Heart right ventricle (tissue), 16 donors: ENCODE measurements at regions not wholly inside any gene's neighbourhood (a gene's known extent, or its start where the extent isn't known, plus 50 kb on each side); places are given as distances from the start of the nearest gene placed in this dataset.

Experiments used
- ATAC-seq, 8 donors: fragments of 200-7000 bp; cut with Tn5 transposase; one replicate each; pipeline ENCODE4 v1.9.1; 2020; ENCODE audit warnings: mild to moderate bottlenecking in 8 of 8, moderate library complexity in 8 of 8, moderate number of reproducible peaks in 1 of 8
- DNase-seq, 2 donors: peaks; one replicate each; pipeline ENCODE4 v3.0.0-alpha.2; 2020
- H3K27ac ChIP-seq, 10 donors: fragments of 200-600 bp; sonication (generic) in 2 of 10; one replicate each; pipeline versions ENCODE4 v1.5.0 to v1.8.0; 2020 to 2022; ENCODE audit warnings: mild to moderate bottlenecking in 3 of 10
- H3K27me3 ChIP-seq, 7 donors: fragments of 200-600 bp; one replicate each; pipeline ENCODE4 v1.8.0; 2021 to 2022; ENCODE audit warnings: mild to moderate bottlenecking in 2 of 7
- H3K36me3 ChIP-seq, 9 donors: fragments of 200-600 bp; sonication (generic) in 1 of 9; one replicate each; pipeline versions ENCODE4 v1.5.0 to v1.8.0; 2020 to 2022; ENCODE audit warnings: mild to moderate bottlenecking in 2 of 9
- H3K4me1 ChIP-seq, 9 donors: fragments of 200-600 bp; sonication (generic) in 1 of 9; one replicate each; pipeline versions ENCODE4 v1.5.0 to v1.8.0; 2020 to 2022; ENCODE audit warnings: mild to moderate bottlenecking in 4 of 9
- H3K4me3 ChIP-seq, 10 donors: fragments of 200-600 bp; sonication (generic) in 2 of 10; one replicate each; pipeline versions ENCODE4 v1.5.0 to v1.8.0; 2020 to 2022; ENCODE audit warnings: mild to moderate bottlenecking in 7 of 10, moderate library complexity in 2 of 10
- H3K9me3 ChIP-seq, 11 donors: fragments of 200-600 bp in 10 of 11; sonication (generic) in 2 of 11; one replicate each; pipeline versions ENCODE4 v1.5.0 to v1.8.0; 2013 to 2022; ENCODE audit warnings: mild to moderate bottlenecking in 2 of 11, control low read depth in 1 of 11, moderate library complexity in 1 of 11
- WGBS, 2 donors: extraction: QIAGEN DNeasy Blood & Tissue Kit; methylation state at CpG; one replicate each; pipeline ENCODE4 v1.1.7; 2013; ENCODE audit warnings: inconsistent platforms in 1 of 2; 5-methylcytosine and 5-hydroxymethylcytosine counted together
- intact Hi-C, 10 donors: fragments of 100-400 bp; cut with DNase I; formaldehyde crosslinking; loops; one replicate each; pipeline versions ENCODE4 v1.11.1 to v1.14.2; 2022
- TF ChIP-seq, protein P1 (sequence below), 9 donors: fragments of 200-600 bp; sonication (generic) in 2 of 9; IDR thresholded peaks; one replicate each; pipeline versions ENCODE4 v1.5.0 to v1.8.0; 2021 to 2022; ENCODE audit warnings: antibody characterized with exemption in 9 of 9, mild to moderate bottlenecking in 5 of 9, moderate library complexity in 1 of 9
- donor health status: Arrhythmogenic right ventricular cardiomyopathy.
- donor health status: ischemic (EF 13 %, LVEDD 7.1; RV severe dilation, severe dysfunction).
- donor health status: healthy with polysubstance abuse.
- donor health status: DM: no; HTN: yes; CAD: no.
- donor health status: DM: no; HTN: no; CAD: no.
- donor health status: ischemic (EF 25% LVEDD 6.9; RV normal size, moderate dysfunction).
- donor health status: ischemic (EF 25% LVEDD 5.7; RV mildly dilated, moderate dysfunction).
- donor health status: healthy.
- donor health status: DM: yes; HTN: yes; CAD: no.
- donor health status: Ischemic cardiomyopathy.
- donor health status: ischemic (EF 35%, LVEDD 5.7; RV mildly dilated, moderate dysfunction).
- donor health status: nonischemic (EF 11% LVEDD 7.7; RV severe dilation, severe dysfunction).
- donor health status: DM: yes; HTN: yes; CAD: no.
- donor health status: PGD.
- donor health status: ischemic (EF 29% LVEDD 5.4; RV normal size, mild dysfunction).
- donor health status: nonischemic (EF 23%, LVEDD 6.1; RV moderate dilation, normal function).

DNA sequence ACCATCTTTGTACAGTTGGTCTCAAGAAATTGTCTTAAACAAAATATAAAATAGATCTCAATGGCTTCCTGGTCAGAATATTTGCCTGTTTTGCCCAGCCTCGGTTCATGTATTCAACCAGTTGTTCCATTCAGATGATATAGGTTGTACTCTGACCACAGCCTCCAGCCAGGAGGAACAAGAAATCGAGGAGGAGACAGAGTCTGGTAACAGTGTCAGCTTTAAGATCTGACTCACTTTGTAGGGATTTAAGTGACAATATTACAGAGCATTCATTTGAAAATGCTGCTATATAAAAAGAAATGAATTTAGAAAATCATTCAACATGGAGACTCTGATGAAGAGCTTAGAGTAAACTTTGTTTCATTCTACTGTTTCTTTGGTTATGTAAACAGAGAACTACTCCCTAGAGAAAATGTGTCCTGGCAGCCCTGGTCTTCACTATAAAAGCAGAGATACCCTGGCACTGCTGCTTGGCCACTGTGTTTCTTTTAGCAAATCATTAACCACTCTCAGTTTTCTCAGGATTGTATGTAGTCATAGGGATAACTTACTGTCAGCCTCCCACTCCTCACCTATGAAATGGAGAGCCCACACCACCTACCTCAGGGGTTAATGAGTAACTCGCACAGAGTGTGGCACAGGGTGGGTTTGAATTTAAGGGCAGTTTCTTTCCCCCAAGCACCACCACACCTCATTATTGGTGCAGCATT is 53.5 kb downstream of the PAGE2 start:
- Histone ChIP-seq H3K27me3 (peaks cover 0 to 22% (median 0%) of the 10 kb centered on the region in 7 donors), H3K36me3 (peaks cover 0 to 18% (median 0%) of the 10 kb centered on the region in 9 donors), H3K27ac (no peak overlapping the region), H3K4me1 (no peaks in the 10 kb centered on the region), H3K4me3 (no peak overlapping the region), H3K9me3 (no peaks in the 10 kb centered on the region)
- TF ChIP-seq, protein P1, sequence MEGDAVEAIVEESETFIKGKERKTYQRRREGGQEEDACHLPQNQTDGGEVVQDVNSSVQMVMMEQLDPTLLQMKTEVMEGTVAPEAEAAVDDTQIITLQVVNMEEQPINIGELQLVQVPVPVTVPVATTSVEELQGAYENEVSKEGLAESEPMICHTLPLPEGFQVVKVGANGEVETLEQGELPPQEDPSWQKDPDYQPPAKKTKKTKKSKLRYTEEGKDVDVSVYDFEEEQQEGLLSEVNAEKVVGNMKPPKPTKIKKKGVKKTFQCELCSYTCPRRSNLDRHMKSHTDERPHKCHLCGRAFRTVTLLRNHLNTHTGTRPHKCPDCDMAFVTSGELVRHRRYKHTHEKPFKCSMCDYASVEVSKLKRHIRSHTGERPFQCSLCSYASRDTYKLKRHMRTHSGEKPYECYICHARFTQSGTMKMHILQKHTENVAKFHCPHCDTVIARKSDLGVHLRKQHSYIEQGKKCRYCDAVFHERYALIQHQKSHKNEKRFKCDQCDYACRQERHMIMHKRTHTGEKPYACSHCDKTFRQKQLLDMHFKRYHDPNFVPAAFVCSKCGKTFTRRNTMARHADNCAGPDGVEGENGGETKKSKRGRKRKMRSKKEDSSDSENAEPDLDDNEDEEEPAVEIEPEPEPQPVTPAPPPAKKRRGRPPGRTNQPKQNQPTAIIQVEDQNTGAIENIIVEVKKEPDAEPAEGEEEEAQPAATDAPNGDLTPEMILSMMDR (IDR thresholded peaks at IDR 0.05): no peak
- no peak for ATAC-seq
- intact Hi-C loops: no loop called here
- 84 to 90% methylated on average over 3 of the region's 3 CpGs for WGBS, 2 donors
- DNase-seq: no peak

DNA sequence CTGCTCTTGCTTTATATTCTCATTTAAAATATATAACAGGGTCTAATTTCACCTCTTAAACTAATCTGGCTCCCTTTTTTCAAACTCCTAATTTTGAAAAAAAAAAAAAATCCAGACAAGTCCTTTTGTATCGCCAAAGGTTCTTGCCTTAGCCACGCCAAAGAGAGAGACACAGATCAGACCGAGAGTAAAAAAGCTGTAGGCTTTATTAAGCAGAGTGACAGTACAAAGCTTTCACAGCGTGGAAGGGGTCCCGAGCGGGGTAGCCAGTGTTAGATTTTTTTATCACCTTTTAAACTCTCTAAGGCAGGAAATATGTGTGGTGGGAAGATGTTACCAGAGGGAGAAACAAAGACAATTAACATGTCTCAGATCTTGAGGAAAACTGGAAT is 54.1 kb downstream of the PAGE2 start:
- TF ChIP-seq, protein P1 (IDR thresholded peaks at IDR 0.05): no peak
- Histone ChIP-seq H3K27ac (no peak overlapping the region), H3K4me3 (no peak overlapping the region), H3K9me3 (no peaks in the 10 kb centered on the region), H3K27me3 (peaks cover 0 to 22% (median 0%) of the 10 kb centered on the region in 7 donors), H3K4me1 (no peaks in the 10 kb centered on the region), H3K36me3 (peaks cover 0 to 18% (median 0%) of the 10 kb centered on the region in 9 donors)
- 57 to 60% methylated on average over 6 of the region's 6 CpGs for WGBS, 2 donors
- intact Hi-C loops: no loop called here
- DNase-seq: no peak
- ATAC-seq: no peak

DNA sequence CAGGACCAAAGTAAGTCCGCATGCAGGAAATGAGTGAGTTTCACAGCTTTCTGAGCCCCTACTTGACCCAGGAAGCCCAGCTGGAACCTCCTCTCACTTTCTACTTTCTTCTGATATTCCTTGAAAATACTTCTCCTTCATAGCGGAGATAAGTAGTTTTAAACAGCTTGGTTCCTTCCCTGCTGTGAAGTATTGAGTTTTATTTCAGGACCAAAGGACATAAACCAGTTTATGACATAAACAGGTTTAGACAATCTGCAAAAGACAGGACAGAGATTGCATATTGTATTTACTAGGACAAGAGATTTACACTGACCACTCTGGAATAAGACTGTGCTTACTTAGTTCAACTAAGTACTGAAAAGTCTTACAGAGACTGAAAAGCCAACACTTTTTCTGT is 54.8 kb downstream of the PAGE2 start:
- ATAC-seq: no peak
- TF ChIP-seq, protein P1 (IDR thresholded peaks at IDR 0.05): no peak
- H3K27me3 ChIP-seq: peaks cover 0 to 19% (median 0%) of the 10 kb centered on the region in 7 donors
- peaks cover 0 to 6% (median 0%) of the 10 kb centered on the region in 9 donors for H3K4me1 ChIP-seq
- H3K9me3 ChIP-seq: no peaks in the 10 kb centered on the region
- peaks cover 0 to 18% (median 0%) of the 10 kb centered on the region in 9 donors for H3K36me3 ChIP-seq
- WGBS, 2 donors: 47 to 54% methylated on average over 2 of the region's 2 CpGs
- no peak overlapping the region for H3K27ac ChIP-seq
- no peak for DNase-seq
- H3K4me3 ChIP-seq: no peak overlapping the region
- intact Hi-C loops: no loop called here

DNA sequence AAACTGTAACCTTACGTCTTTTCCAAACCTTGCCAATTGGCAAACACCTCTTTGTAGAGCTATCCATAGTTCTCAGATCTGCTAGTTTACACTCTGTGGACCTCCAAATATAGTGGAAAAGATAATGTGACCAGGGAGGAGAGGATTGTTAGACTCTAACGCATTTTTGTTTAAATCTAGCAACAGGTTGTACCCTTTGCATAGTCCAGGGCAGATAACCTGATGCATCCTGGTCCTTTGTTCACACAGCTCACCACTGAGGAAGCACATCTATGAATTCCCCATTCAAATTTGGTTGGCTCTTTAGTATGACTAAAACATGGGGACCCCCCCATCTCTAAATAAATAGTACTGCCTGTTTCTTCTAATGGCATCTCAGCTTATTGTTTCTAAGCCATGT is 55.9 kb downstream of the PAGE2 start:
- WGBS, 2 donors: 90 to 96% methylated on average over 2 of the region's 2 CpGs
- Histone ChIP-seq H3K9me3 (no peaks in the 10 kb centered on the region), H3K27ac (no peak overlapping the region), H3K4me1 (peaks cover 0 to 12% (median 0%) of the 10 kb centered on the region in 9 donors), H3K36me3 (peaks cover 0 to 18% (median 0%) of the 10 kb centered on the region in 9 donors), H3K27me3 (peaks cover 0 to 21% (median 0%) of the 10 kb centered on the region in 7 donors), H3K4me3 (no peak overlapping the region)
- ATAC-seq (no peak), DNase-seq (no peak)
- intact Hi-C loops: no loop called here
- TF ChIP-seq, protein P1 (IDR thresholded peaks at IDR 0.05): no peak
